ENCODE measurements at regions not wholly inside any gene's neighbourhood (a gene's known extent, or its start where the extent isn't known, plus 50 kb on each side); places are given as distances from the start of the nearest gene placed in this dataset.

GRCh38 chr18:40108596-40108995 is 1846.4 kb upstream of the PIK3C3 start:
- no peak for TF ChIP-seq POLR2A (IDR thresholded peaks at IDR 0.05)
- TF ChIP-seq CTCF (IDR thresholded peaks at IDR 0.05), result no peak
- TF ChIP-seq EP300 (IDR thresholded peaks at IDR 0.05), result no peak

Measured in ovary (tissue), 3 donors.